Tibial nerve (tissue), 4 donors: ENCODE measurements at regions not wholly inside any gene's neighbourhood (a gene's known extent, or its start where the extent isn't known, plus 50 kb on each side); places are given as distances from the start of the nearest gene placed in this dataset.

Source experiments
- EP300 ChIP-seq, 2 donors: sonication (generic); formaldehyde crosslinking; IDR thresholded peaks; one replicate each; pipeline ENCODE4 v1.6.1; 2017; ENCODE audit warnings: antibody characterized with exemption in 2 of 2, mild to moderate bottlenecking in 1 of 2
- POLR2A ChIP-seq, 2 donors: fragments of 450-650 bp; IDR thresholded peaks; one replicate each; pipeline ENCODE4 v1.6.1; 2017; ENCODE audit warnings: antibody characterized with exemption in 2 of 2, mild to moderate bottlenecking in 2 of 2, moderate library complexity in 2 of 2
- TF ChIP-seq, protein P1 (sequence below), 5 experiments: fragments of 200-600 bp in 3 of 5; fragments of 450-650 bp in 2 of 5; sonication (generic) in 3 of 5; IDR thresholded peaks; one replicate each; pipeline ENCODE4 v1.5.1; 2016 to 2019; ENCODE audit warnings: antibody characterized with exemption in 5 of 5, mild to moderate bottlenecking in 3 of 5, moderate library complexity in 2 of 5

DNA sequence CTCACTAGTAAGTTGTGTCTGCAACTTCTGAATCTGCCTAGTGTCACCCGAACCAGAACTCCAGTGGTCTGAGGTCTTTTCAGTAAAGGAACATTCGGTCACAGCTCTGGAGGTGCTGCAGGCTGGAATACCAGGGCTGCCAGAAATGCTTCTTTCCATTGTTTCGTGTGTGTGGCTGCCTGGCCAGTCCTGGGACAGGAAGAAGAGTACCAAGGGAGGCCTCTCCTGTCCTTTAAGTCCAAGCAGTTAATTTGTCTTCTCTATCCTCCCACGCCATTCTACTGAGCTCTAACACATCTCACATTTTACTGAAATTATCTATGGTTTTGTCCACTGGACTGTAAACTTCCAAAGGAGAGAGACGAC lies 196.0 kb downstream of the LNPK start:
- no peak for TF ChIP-seq POLR2A (IDR thresholded peaks at IDR 0.05)
- TF ChIP-seq, protein P1, sequence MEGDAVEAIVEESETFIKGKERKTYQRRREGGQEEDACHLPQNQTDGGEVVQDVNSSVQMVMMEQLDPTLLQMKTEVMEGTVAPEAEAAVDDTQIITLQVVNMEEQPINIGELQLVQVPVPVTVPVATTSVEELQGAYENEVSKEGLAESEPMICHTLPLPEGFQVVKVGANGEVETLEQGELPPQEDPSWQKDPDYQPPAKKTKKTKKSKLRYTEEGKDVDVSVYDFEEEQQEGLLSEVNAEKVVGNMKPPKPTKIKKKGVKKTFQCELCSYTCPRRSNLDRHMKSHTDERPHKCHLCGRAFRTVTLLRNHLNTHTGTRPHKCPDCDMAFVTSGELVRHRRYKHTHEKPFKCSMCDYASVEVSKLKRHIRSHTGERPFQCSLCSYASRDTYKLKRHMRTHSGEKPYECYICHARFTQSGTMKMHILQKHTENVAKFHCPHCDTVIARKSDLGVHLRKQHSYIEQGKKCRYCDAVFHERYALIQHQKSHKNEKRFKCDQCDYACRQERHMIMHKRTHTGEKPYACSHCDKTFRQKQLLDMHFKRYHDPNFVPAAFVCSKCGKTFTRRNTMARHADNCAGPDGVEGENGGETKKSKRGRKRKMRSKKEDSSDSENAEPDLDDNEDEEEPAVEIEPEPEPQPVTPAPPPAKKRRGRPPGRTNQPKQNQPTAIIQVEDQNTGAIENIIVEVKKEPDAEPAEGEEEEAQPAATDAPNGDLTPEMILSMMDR (IDR thresholded peaks at IDR 0.05), result no peak
- no peak for TF ChIP-seq EP300 (IDR thresholded peaks at IDR 0.05)
